ENCODE measurements at regions not wholly inside any gene's neighbourhood (a gene's known extent, or its start where the extent isn't known, plus 50 kb on each side); places are given as distances from the start of the nearest gene placed in this dataset.
"Not testable (repeated sequence)": the region's sequence is repeated elsewhere in the genome, so short reads cannot be mapped to it uniquely, and the experiment has no call there.

- no peak for DNase-seq (ENCODE audit: low read depth)
- TF ChIP-seq, protein P1, sequence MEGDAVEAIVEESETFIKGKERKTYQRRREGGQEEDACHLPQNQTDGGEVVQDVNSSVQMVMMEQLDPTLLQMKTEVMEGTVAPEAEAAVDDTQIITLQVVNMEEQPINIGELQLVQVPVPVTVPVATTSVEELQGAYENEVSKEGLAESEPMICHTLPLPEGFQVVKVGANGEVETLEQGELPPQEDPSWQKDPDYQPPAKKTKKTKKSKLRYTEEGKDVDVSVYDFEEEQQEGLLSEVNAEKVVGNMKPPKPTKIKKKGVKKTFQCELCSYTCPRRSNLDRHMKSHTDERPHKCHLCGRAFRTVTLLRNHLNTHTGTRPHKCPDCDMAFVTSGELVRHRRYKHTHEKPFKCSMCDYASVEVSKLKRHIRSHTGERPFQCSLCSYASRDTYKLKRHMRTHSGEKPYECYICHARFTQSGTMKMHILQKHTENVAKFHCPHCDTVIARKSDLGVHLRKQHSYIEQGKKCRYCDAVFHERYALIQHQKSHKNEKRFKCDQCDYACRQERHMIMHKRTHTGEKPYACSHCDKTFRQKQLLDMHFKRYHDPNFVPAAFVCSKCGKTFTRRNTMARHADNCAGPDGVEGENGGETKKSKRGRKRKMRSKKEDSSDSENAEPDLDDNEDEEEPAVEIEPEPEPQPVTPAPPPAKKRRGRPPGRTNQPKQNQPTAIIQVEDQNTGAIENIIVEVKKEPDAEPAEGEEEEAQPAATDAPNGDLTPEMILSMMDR (conservative IDR thresholded peaks at IDR 0.05; ENCODE audit: control insufficient read depth, insufficient read depth, low read depth, low read length): no peak
Observed at GRCh38 chr7:138387755-138388475, 72.1 kb upstream of the TRIM24 start.

GRCh38 chr7:138388673-138389491 lies 71.2 kb upstream of the TRIM24 start:
- no peak overlapping the region for H3K4me3 ChIP-seq (ENCODE audit: control insufficient read depth, low read depth, low read length)
- peak; percentile 3 for DNase-seq (ENCODE audit: low read depth)
- TF ChIP-seq, protein P1 (conservative IDR thresholded peaks at IDR 0.05; ENCODE audit: control insufficient read depth, insufficient read depth, low read depth, low read length): no peak

More at GRCh38 chr7:138387755-138388475, 72.1 kb upstream of the TRIM24 start:
- H3K4me3 ChIP-seq (ENCODE audit: control insufficient read depth, low read depth, low read length): no peak overlapping the region

DNA sequence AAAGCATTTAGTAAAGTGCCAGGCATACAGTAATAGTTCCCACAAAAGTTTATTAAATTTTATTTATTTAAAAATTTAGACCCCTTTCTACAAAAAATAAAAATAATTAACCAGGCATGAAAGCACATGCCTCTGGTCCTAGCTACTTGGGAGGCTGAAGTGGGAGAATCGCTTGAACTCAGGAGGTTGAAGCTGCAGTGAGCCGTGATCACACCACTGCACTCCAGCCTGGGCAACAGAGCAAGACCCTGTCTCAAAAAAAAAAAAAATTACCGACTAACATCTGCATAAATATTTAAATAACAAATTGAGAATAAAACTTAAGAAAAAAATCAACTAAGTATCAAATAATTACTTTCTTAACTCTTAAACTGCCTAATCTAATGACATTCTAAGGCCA lies 64.3 kb upstream of the TRIM24 start:
- H3K4me3 ChIP-seq (ENCODE audit: control insufficient read depth, low read depth, low read length): no peak overlapping the region
- TF ChIP-seq, protein P1 (conservative IDR thresholded peaks at IDR 0.05; ENCODE audit: control insufficient read depth, insufficient read depth, low read depth, low read length): no peak
- DNase-seq (ENCODE audit: low read depth): no peak

GRCh38 chr7:138396251-138397070 lies 63.6 kb upstream of the TRIM24 start:
- H3K4me3 ChIP-seq (ENCODE audit: control insufficient read depth, low read depth, low read length): no peak overlapping the region
- TF ChIP-seq, protein P1 (conservative IDR thresholded peaks at IDR 0.05; ENCODE audit: control insufficient read depth, insufficient read depth, low read depth, low read length): no peak
- DNase-seq (ENCODE audit: low read depth): no peak

DNA sequence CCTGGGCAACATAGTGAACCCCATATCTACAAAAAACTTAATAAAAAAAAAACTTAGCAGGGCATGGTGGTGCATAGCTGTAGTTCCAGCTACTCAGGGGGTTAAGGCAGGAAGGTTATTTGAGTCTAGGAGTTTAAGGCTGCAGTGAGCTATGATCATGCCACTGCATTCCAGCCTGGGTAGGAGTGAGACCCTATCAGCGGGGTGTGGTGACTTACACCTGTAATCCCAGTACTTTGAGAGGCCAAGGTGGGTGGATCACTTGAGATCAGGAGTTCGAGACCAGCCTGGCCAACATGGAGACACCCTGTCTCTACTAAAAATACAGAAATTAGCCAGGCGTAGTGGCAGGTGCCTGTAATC lies 63.0 kb upstream of the TRIM24 start:
- H3K4me3 ChIP-seq (ENCODE audit: control insufficient read depth, low read depth, low read length); DNase-seq (ENCODE audit: low read depth): not testable (repeated sequence)

GRCh38 chr7:138398857-138399256 lies 61.2 kb upstream of the TRIM24 start:
- TF ChIP-seq, protein P1 (conservative IDR thresholded peaks at IDR 0.05; ENCODE audit: control insufficient read depth, insufficient read depth, low read depth, low read length): no peak
- no peak overlapping the region for H3K4me3 ChIP-seq (ENCODE audit: control insufficient read depth, low read depth, low read length)
- DNase-seq (ENCODE audit: low read depth): no peak

Data from fibroblast of mammary gland (primary cell).